Karpas-422 (cell line): ENCODE measurements at regions not wholly inside any gene's neighbourhood (a gene's known extent, or its start where the extent isn't known, plus 50 kb on each side); places are given as distances from the start of the nearest gene placed in this dataset.

Experiments used
- DNase-seq: peaks from one replicate; pipeline ENCODE4 v3.0.0-alpha.2; 2015
- H2AFZ ChIP-seq: fragments of 200-600 bp; sonication (generic); 2 replicates; pipeline ENCODE4 v1.6.1; 2014; ENCODE audit warnings: antibody characterized with exemption, low read length, mixed read lengths
- H3K27ac ChIP-seq: fragments of 200-600 bp; sonication (generic); 2 replicates; pipeline ENCODE4 v1.5.1; 2014; ENCODE audit warnings: mild to moderate bottlenecking, low read length, moderate library complexity
- H3K27me3 ChIP-seq: fragments of 200-600 bp; sonication (generic); 2 replicates; pipeline ENCODE4 v1.6.1; 2014; ENCODE audit warnings: low read length, mixed read lengths
- H3K36me3 ChIP-seq: fragments of 200-600 bp; sonication (generic); 2 replicates; pipeline ENCODE4 v1.6.1; 2014; ENCODE audit warnings: low read length, mixed read lengths; ENCODE audit not compliant: insufficient read depth
- H3K4me1 ChIP-seq: fragments of 200-600 bp; sonication (generic); 2 replicates; pipeline ENCODE4 v1.6.1; 2014; ENCODE audit warnings: mild to moderate bottlenecking, low read length, mixed read lengths
- H3K4me2 ChIP-seq: fragments of 200-600 bp; sonication (generic); 2 replicates; pipeline ENCODE4 v1.6.1; 2014; ENCODE audit warnings: low read length, low read depth, mild to moderate bottlenecking; ENCODE audit not compliant: poor library complexity, severe bottlenecking
- H3K4me3 ChIP-seq: fragments of 200-600 bp; sonication (generic); 2 replicates; pipeline ENCODE4 v1.5.1; 2014; ENCODE audit warnings: mild to moderate bottlenecking, antibody characterized with exemption, low read length, mixed read lengths
- H3K79me2 ChIP-seq: fragments of 200-600 bp; sonication (generic); 2 replicates; pipeline ENCODE4 v1.6.1; 2014; ENCODE audit warnings: mild to moderate bottlenecking, low read length, mixed read lengths
- H3K9ac ChIP-seq: fragments of 200-600 bp; sonication (generic); 2 replicates; pipeline ENCODE4 v1.6.0; 2014; ENCODE audit warnings: low read length
- H3K9me2 ChIP-seq: fragments of 200-600 bp; sonication (generic), shearing (Covaris generic); replicated peaks from 2 replicates; pipeline ENCODE4 v1.6.0; 2014; ENCODE audit warnings: mild to moderate bottlenecking, low read length, moderate library complexity; ENCODE audit not compliant: insufficient read depth
- H3K9me3 ChIP-seq: fragments of 300-700, 200-600 bp; sonication (generic); 2 replicates; pipeline ENCODE4 v1.6.1; 2014; ENCODE audit warnings: low read length, mixed read lengths
- H4K20me1 ChIP-seq: fragments of 200-600 bp; sonication (generic); 2 replicates; pipeline ENCODE4 v1.6.1; 2014; ENCODE audit warnings: mild to moderate bottlenecking, antibody characterized with exemption, low read length, low read depth; ENCODE audit not compliant: insufficient read depth

GRCh38 chr13:40221460-40222201, 444.8 kb downstream of the FOXO1 start:
- H3K4me2 ChIP-seq: no peak overlapping the region
- no peak overlapping the region for H3K9ac ChIP-seq
- H3K27me3 ChIP-seq: no peaks in the 10 kb centered on the region
- no peaks in the 10 kb centered on the region for H3K9me2 ChIP-seq
- no peak overlapping the region for H2AFZ ChIP-seq
- H4K20me1 ChIP-seq: no peaks in the 10 kb centered on the region
- no peak for DNase-seq
- no peaks in the 10 kb centered on the region for H3K36me3 ChIP-seq
- H3K79me2 ChIP-seq: no peaks in the 10 kb centered on the region
- H3K9me3 ChIP-seq: no peaks in the 10 kb centered on the region
- no peak overlapping the region for H3K4me3 ChIP-seq
- H3K27ac ChIP-seq: no peak overlapping the region
- H3K4me1 ChIP-seq: no peaks in the 10 kb centered on the region

DNA sequence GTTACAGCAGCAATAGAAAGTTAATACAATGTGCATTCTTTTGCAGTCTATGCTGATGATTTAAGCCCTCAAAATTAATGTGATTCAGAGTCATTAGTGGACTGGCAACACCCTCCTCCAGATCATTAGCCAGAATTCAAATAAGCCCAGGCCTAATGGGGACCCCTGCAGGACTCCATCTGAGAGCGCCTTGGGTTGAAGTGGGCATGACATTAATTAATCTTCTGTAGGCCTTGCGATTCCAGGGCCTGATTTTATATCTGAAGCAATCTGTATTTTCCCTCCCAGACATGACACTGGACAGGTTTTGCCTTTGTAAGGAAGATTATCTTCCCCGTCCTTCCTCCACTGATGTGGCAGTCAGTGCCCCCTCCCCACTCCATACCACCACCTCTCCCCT, 442.9 kb downstream of the FOXO1 start:
- no peaks in the 10 kb centered on the region for H3K27me3 ChIP-seq
- no peaks in the 10 kb centered on the region for H3K9me2 ChIP-seq
- no peak overlapping the region for H3K4me3 ChIP-seq
- no peaks in the 10 kb centered on the region for H3K36me3 ChIP-seq
- H4K20me1 ChIP-seq: no peaks in the 10 kb centered on the region
- H2AFZ ChIP-seq: no peak overlapping the region
- H3K9ac ChIP-seq: no peak overlapping the region
- no peak for DNase-seq
- H3K9me3 ChIP-seq: no peaks in the 10 kb centered on the region
- H3K27ac ChIP-seq: no peak overlapping the region
- no peaks in the 10 kb centered on the region for H3K79me2 ChIP-seq
- no peaks in the 10 kb centered on the region for H3K4me1 ChIP-seq
- no peak overlapping the region for H3K4me2 ChIP-seq

GRCh38 chr13:40228496-40228895, 437.9 kb downstream of the FOXO1 start:
- Histone ChIP-seq H3K4me1 (no peaks in the 10 kb centered on the region), H3K27ac (no peak overlapping the region), H3K9ac (no peak overlapping the region), H3K79me2 (no peaks in the 10 kb centered on the region), H3K9me2 (no peaks in the 10 kb centered on the region), H2AFZ (no peak overlapping the region), H3K27me3 (no peaks in the 10 kb centered on the region), H4K20me1 (no peaks in the 10 kb centered on the region), H3K9me3 (no peaks in the 10 kb centered on the region), H3K4me2 (no peak overlapping the region), H3K4me3 (no peak overlapping the region), H3K36me3 (no peaks in the 10 kb centered on the region)
- no peak for DNase-seq

DNA sequence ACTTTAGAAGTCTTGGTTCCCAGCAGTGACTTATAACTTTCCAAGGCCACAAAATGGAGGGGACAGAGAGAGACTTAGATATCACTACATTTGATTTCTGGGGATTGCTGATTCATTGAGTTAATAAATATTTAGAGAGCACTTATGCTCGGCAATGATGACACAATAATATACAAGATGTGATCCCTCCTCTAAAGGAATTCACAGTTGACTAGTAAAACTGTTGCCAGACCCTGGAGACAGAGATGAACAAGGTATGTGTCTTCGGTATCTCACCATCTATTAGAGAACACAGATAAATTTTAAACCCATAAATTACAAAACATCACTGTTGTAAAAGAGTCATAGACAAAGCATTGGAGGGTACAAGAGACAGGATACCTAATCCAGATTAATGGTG, 437.5 kb downstream of the FOXO1 start:
- H3K9ac ChIP-seq: no peak overlapping the region
- DNase-seq: no peak
- H3K4me3 ChIP-seq: no peak overlapping the region
- no peak overlapping the region for H3K27ac ChIP-seq
- H3K4me2 ChIP-seq: no peak overlapping the region
- H3K9me3 ChIP-seq: no peaks in the 10 kb centered on the region
- no peaks in the 10 kb centered on the region for H3K79me2 ChIP-seq
- H3K27me3 ChIP-seq: no peaks in the 10 kb centered on the region
- no peaks in the 10 kb centered on the region for H3K4me1 ChIP-seq
- no peaks in the 10 kb centered on the region for H3K36me3 ChIP-seq
- no peak overlapping the region for H2AFZ ChIP-seq
- H4K20me1 ChIP-seq: no peaks in the 10 kb centered on the region
- no peaks in the 10 kb centered on the region for H3K9me2 ChIP-seq

GRCh38 chr13:40230833-40231266, 435.6 kb downstream of the FOXO1 start:
- H3K9ac ChIP-seq: no peak overlapping the region
- no peak overlapping the region for H3K4me2 ChIP-seq
- H4K20me1 ChIP-seq: no peaks in the 10 kb centered on the region
- no peak for DNase-seq
- no peak overlapping the region for H3K4me3 ChIP-seq
- H3K9me2 ChIP-seq: no peaks in the 10 kb centered on the region
- no peaks in the 10 kb centered on the region for H3K79me2 ChIP-seq
- no peaks in the 10 kb centered on the region for H3K27me3 ChIP-seq
- H3K9me3 ChIP-seq: no peaks in the 10 kb centered on the region
- no peak overlapping the region for H2AFZ ChIP-seq
- H3K36me3 ChIP-seq: no peaks in the 10 kb centered on the region
- H3K27ac ChIP-seq: no peak overlapping the region
- H3K4me1 ChIP-seq: no peaks in the 10 kb centered on the region

DNA sequence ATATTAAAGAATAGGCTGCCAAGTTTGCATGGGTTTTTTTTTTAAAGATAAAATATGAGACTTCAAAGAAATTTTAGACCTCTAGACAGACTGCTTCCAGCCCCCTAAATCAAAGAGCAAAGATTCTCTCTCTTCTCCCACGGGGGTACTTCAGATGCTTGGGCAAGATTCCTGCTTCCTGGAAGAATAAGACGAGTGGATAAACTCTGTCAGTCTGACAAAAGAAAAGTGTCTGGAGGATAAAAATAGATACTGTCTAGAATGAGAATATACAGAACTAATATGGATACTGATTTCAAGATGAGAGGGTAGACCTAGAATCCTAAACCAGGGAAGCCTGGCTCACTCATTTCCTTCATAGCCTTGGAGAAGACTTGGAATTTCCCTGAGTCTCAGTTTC, 435.1 kb downstream of the FOXO1 start:
- H3K27me3 ChIP-seq: no peaks in the 10 kb centered on the region
- H3K9ac ChIP-seq: no peak overlapping the region
- no peak overlapping the region for H3K4me3 ChIP-seq
- H4K20me1 ChIP-seq: no peaks in the 10 kb centered on the region
- no peaks in the 10 kb centered on the region for H3K79me2 ChIP-seq
- no peak overlapping the region for H3K4me2 ChIP-seq
- H2AFZ ChIP-seq: no peak overlapping the region
- DNase-seq: no peak
- no peaks in the 10 kb centered on the region for H3K9me2 ChIP-seq
- no peaks in the 10 kb centered on the region for H3K36me3 ChIP-seq
- H3K4me1 ChIP-seq: no peaks in the 10 kb centered on the region
- no peak overlapping the region for H3K27ac ChIP-seq
- H3K9me3 ChIP-seq: no peaks in the 10 kb centered on the region

GRCh38 chr13:40231751-40232150, 434.7 kb downstream of the FOXO1 start:
- Histone ChIP-seq H3K27ac (no peak overlapping the region), H3K27me3 (no peaks in the 10 kb centered on the region), H3K9me3 (no peaks in the 10 kb centered on the region), H3K36me3 (no peaks in the 10 kb centered on the region), H3K4me1 (no peaks in the 10 kb centered on the region), H2AFZ (no peak overlapping the region), H3K9ac (no peak overlapping the region), H3K4me3 (no peak overlapping the region), H4K20me1 (no peaks in the 10 kb centered on the region), H3K9me2 (no peaks in the 10 kb centered on the region), H3K79me2 (no peaks in the 10 kb centered on the region), H3K4me2 (no peak overlapping the region)
- no peak for DNase-seq

GRCh38 chr13:40232311-40233040, 434.0 kb downstream of the FOXO1 start:
- no peak overlapping the region for H2AFZ ChIP-seq
- no peaks in the 10 kb centered on the region for H3K9me3 ChIP-seq
- no peaks in the 10 kb centered on the region for H3K27me3 ChIP-seq
- no peak overlapping the region for H3K9ac ChIP-seq
- H3K4me3 ChIP-seq: no peak overlapping the region
- DNase-seq: no peak
- no peak overlapping the region for H3K4me2 ChIP-seq
- no peaks in the 10 kb centered on the region for H3K4me1 ChIP-seq
- no peaks in the 10 kb centered on the region for H3K36me3 ChIP-seq
- H3K79me2 ChIP-seq: no peaks in the 10 kb centered on the region
- H4K20me1 ChIP-seq: no peaks in the 10 kb centered on the region
- no peaks in the 10 kb centered on the region for H3K9me2 ChIP-seq
- H3K27ac ChIP-seq: no peak overlapping the region
